GM18511 (cell line): ENCODE measurements at regions not wholly inside any gene's neighbourhood (a gene's known extent, or its start where the extent isn't known, plus 50 kb on each side); places are given as distances from the start of the nearest gene placed in this dataset.
A peak's percentile ranks its signal among the peaks of the same experiment; 100 is the strongest.

Experiments used
- ATAC-seq: cut with Tn5 transposase; IDR thresholded peaks from one replicate; pipeline ENCODE4 v1.9.1; 2021; ENCODE audit warnings: mild to moderate bottlenecking, moderate library complexity; ENCODE audit not compliant: unreplicated experiment

- ATAC-seq: no peak
These were observed 553.3 kb downstream of the INHBA start for GRCh38 chr7:41149576-41149975.

GRCh38 chr7:41148521-41148951, 554.4 kb downstream of the INHBA start:
- ATAC-seq: no peak

GRCh38 chr7:41147606-41148485, 555.0 kb downstream of the INHBA start:
- ATAC-seq: no peak

- ATAC-seq: no peak
These were observed 556.5 kb downstream of the INHBA start for GRCh38 chr7:41146429-41146828.

- no peak for ATAC-seq
These were observed 557.2 kb downstream of the INHBA start for GRCh38 chr7:41145656-41146055.

- ATAC-seq: no peak
These were observed 559.9 kb downstream of the INHBA start for GRCh38 chr7:41142904-41143473.

GRCh38 chr7:41139789-41140188, 563.1 kb downstream of the INHBA start:
- no peak for ATAC-seq

GRCh38 chr7:41136551-41136950, 566.3 kb downstream of the INHBA start:
- no peak for ATAC-seq

- no peak for ATAC-seq
These were observed 567.4 kb downstream of the INHBA start for GRCh38 chr7:41135511-41135910.

- ATAC-seq: peak; percentile 92
These were observed 568.3 kb downstream of the INHBA start for GRCh38 chr7:41134300-41135255.

- ATAC-seq: peak; percentile 49
These were observed 569.1 kb downstream of the INHBA start for GRCh38 chr7:41133690-41134299.

GRCh38 chr7:41131956-41132355, 570.9 kb downstream of the INHBA start:
- ATAC-seq: no peak

GRCh38 chr7:41130561-41131236, 572.2 kb downstream of the INHBA start:
- ATAC-seq: no peak

GRCh38 chr7:41130086-41130485, 572.8 kb downstream of the INHBA start:
- no peak for ATAC-seq

- ATAC-seq: no peak
These were observed 577.5 kb downstream of the INHBA start for GRCh38 chr7:41125343-41125742.

- no peak for ATAC-seq
These were observed 580.5 kb downstream of the INHBA start for GRCh38 chr7:41122256-41122987.

- no peak for ATAC-seq
These were observed 581.7 kb downstream of the INHBA start for GRCh38 chr7:41121228-41121627.

- ATAC-seq: no peak
These were observed 584.4 kb downstream of the INHBA start for GRCh38 chr7:41118486-41118885.

GRCh38 chr7:41117431-41117830, 585.5 kb downstream of the INHBA start:
- no peak for ATAC-seq

- ATAC-seq: no peak
These were observed 586.1 kb downstream of the INHBA start for GRCh38 chr7:41116817-41117216.
